ENCODE measurements at regions not wholly inside any gene's neighbourhood (a gene's known extent, or its start where the extent isn't known, plus 50 kb on each side); places are given as distances from the start of the nearest gene placed in this dataset.

DNA sequence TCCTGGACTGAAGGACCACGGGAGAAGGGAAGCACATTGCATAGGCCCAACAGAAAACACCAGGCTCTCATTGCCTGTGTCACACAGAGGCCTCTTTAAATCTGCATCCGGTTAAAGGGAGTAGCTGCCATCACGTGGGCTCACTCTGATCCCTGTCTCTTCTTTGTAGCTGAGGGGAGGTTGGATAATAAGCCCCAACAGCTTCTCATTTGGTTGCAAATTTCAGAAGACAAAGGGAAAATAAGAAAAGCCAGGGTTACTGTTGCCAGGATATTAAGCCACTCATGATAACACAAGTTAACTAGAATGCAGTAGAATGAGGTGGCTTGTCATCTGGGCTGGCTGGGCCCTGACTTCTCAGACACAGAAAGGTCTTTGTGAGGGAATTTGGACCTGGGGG lies 325.1 kb upstream of the ERCC4 start:
- Histone ChIP-seq H3K9me3 (replicated peaks) (no peaks in the 10 kb centered on the region), H3K4me1 (no peaks in the 10 kb centered on the region), H3K4me3 (no peak overlapping the region), H3K36me3 (no peaks in the 10 kb centered on the region), H3K27me3 (ENCODE audit: low read depth) (no peaks in the 10 kb centered on the region), H3K27ac (replicated peaks) (no peak overlapping the region)
- intact Hi-C loops (cut with micrococcal nuclease): no loop called here
- DNase-seq: no peak
- TF ChIP-seq, protein P1, sequence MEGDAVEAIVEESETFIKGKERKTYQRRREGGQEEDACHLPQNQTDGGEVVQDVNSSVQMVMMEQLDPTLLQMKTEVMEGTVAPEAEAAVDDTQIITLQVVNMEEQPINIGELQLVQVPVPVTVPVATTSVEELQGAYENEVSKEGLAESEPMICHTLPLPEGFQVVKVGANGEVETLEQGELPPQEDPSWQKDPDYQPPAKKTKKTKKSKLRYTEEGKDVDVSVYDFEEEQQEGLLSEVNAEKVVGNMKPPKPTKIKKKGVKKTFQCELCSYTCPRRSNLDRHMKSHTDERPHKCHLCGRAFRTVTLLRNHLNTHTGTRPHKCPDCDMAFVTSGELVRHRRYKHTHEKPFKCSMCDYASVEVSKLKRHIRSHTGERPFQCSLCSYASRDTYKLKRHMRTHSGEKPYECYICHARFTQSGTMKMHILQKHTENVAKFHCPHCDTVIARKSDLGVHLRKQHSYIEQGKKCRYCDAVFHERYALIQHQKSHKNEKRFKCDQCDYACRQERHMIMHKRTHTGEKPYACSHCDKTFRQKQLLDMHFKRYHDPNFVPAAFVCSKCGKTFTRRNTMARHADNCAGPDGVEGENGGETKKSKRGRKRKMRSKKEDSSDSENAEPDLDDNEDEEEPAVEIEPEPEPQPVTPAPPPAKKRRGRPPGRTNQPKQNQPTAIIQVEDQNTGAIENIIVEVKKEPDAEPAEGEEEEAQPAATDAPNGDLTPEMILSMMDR (IDR thresholded peaks at IDR 0.05; ENCODE audit: borderline replicate concordance): no peak

DNA sequence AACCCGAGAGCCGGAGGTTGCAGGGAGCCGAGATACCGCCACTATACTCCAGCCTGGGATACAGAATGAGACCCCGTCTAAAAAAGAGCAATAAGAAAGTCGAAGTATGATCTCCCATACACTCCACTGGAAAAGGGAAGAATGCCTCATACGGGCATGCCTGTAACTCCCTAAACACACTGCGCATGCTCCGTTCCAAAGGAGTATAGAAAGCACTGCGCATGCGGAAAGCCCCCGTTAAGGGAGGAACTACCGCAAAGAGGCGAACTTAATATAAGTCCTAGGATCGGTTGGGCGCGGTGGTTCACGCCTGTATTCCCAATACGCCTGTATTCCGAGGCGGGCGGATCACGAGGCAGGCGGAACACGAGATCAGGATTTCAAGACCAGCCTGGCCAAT lies 313.1 kb upstream of the ERCC4 start:
- Histone ChIP-seq H3K27ac (replicated peaks) (no peak overlapping the region), H3K4me1 (no peaks in the 10 kb centered on the region), H3K4me3 (no peak overlapping the region), H3K9me3 (replicated peaks) (peaks cover 18% of the 10 kb centered on the region), H3K36me3 (no peaks in the 10 kb centered on the region), H3K27me3 (ENCODE audit: low read depth) (peaks cover 42% of the 10 kb centered on the region)
- TF ChIP-seq, protein P1 (IDR thresholded peaks at IDR 0.05; ENCODE audit: borderline replicate concordance): no peak
- intact Hi-C loops (cut with micrococcal nuclease): no loop called here
- DNase-seq: no peak

DNA sequence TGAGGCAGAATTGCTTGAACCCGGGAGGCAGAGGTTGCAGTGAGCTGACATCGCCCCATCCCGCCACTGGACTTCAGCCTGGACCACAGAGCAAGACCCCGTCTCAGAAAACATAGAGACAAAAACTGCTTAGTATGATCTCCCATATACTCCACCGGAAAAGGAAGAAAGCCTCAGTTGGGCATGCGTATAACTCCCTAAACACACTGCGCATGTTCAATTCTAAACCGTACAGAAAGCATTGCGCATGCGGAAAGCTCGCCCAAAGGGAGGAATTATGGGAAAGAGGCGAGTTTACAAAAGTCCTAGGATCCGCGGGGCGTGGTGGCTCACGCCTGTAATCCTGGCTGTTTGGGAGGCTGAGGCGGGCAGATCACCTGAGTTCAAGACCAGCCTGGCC lies 312.7 kb upstream of the ERCC4 start:
- no peaks in the 10 kb centered on the region for H3K4me1 ChIP-seq
- H3K9me3 ChIP-seq (replicated peaks): peaks cover 18% of the 10 kb centered on the region
- H3K4me3 ChIP-seq: no peak overlapping the region
- TF ChIP-seq, protein P1 (IDR thresholded peaks at IDR 0.05; ENCODE audit: borderline replicate concordance): no peak
- intact Hi-C loops (cut with micrococcal nuclease): no loop called here
- no peak overlapping the region for H3K27ac ChIP-seq (replicated peaks)
- no peaks in the 10 kb centered on the region for H3K36me3 ChIP-seq
- DNase-seq: no peak
- peaks cover 44% of the 10 kb centered on the region for H3K27me3 ChIP-seq (ENCODE audit: low read depth)

DNA sequence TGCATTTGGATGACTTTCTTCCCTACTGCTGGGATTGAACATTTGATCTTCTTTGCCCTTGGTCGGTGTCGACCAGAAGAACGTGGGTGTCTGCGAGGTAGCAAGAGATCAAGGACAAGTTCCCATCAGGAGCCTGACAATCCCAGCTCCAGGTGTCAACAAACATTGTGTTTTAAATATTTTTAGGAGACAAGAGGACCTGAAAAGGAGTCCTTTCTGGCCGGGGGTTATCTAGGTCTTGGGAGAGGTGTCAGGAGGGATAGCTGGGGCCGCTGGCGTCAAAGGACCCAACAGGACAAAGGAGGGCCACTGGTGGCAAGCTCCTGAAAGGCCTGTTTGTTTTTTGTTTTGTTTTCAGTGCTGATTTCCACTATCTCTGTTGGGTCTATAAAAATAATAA lies 308.4 kb upstream of the ERCC4 start:
- no peak overlapping the region for H3K27ac ChIP-seq (replicated peaks)
- no peak for DNase-seq
- H3K27me3 ChIP-seq (ENCODE audit: low read depth): peaks cover 27% of the 10 kb centered on the region
- H3K9me3 ChIP-seq (replicated peaks): peaks cover 13% of the 10 kb centered on the region
- no peaks in the 10 kb centered on the region for H3K4me1 ChIP-seq
- TF ChIP-seq, protein P1 (IDR thresholded peaks at IDR 0.05; ENCODE audit: borderline replicate concordance): no peak
- H3K36me3 ChIP-seq: no peaks in the 10 kb centered on the region
- intact Hi-C loops (cut with micrococcal nuclease): no loop called here
- H3K4me3 ChIP-seq: no peak overlapping the region

DNA sequence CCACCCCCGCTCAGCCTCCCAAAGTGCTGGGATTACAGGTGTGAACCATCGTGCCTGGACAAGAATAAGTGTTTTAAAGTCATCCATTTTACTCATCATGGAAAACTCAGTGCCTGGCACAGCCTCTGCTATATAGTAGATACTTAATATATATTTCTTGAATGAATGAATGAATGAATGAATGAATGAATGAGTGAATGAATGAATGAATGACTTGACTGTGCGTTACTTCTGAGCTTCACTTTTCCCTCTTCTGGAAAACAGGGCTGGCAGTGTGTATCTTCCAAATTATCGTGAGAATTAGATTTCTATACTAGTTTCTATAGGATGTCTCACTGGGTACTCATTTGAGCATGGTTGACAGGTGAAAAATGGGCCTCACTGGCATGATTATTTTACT lies 307.3 kb upstream of the ERCC4 start:
- intact Hi-C loops (cut with micrococcal nuclease): no loop called here
- Histone ChIP-seq H3K36me3 (no peaks in the 10 kb centered on the region), H3K27me3 (ENCODE audit: low read depth) (peaks cover 23% of the 10 kb centered on the region), H3K27ac (replicated peaks) (no peak overlapping the region), H3K4me3 (no peak overlapping the region), H3K4me1 (no peaks in the 10 kb centered on the region), H3K9me3 (replicated peaks) (peaks cover 5% of the 10 kb centered on the region)
- TF ChIP-seq, protein P1 (IDR thresholded peaks at IDR 0.05; ENCODE audit: borderline replicate concordance): no peak
- no peak for DNase-seq

DNA sequence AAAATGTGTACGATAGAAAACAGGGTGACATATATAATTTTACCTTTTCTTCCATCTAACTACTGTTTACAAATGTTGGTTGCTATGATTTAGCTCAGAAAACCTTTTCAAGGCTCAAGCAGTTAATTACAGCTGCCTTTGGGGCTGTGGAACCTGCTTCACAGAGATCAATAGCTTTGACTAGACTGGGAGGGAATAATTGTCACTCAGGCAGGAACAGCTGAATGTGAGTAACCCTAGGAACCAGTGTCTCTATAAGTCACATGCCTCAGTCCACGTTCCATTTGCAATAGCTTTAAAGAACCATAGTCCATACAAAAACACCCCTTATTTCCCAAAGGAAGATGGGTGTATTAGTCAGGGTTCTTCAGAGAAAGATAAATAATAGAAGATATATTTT lies 306.8 kb upstream of the ERCC4 start:
- Histone ChIP-seq H3K9me3 (replicated peaks) (peaks cover 5% of the 10 kb centered on the region), H3K4me3 (no peak overlapping the region), H3K4me1 (no peaks in the 10 kb centered on the region), H3K36me3 (no peaks in the 10 kb centered on the region), H3K27me3 (ENCODE audit: low read depth) (peaks cover 23% of the 10 kb centered on the region), H3K27ac (replicated peaks) (no peak overlapping the region)
- TF ChIP-seq, protein P1 (IDR thresholded peaks at IDR 0.05; ENCODE audit: borderline replicate concordance): no peak
- intact Hi-C loops (cut with micrococcal nuclease): no loop called here
- no peak for DNase-seq
